ENCODE measurements at regions not wholly inside any gene's neighbourhood (a gene's known extent, or its start where the extent isn't known, plus 50 kb on each side); places are given as distances from the start of the nearest gene placed in this dataset.

DNA sequence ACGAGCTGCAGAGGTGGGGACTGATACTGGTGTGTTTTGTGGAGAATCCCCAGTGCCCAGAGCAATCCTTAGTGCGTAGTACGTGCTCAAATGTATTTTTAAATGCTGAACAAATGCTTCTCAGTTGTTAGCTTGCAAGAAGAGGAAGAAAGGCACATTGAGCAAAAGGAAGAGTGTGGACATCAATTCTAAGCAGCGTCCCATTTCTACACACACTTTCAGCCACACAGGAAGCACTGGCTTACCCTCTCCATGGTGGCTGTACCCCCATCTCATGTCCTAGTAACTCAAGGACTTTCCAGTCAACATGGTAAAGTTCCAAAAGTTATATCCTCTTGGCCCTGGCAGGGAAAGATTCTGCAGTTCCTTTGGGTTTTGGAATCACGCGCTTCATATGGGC is 98.8 kb upstream of the NXT1 start:
- no peak for TF ChIP-seq CTCF (conservative IDR thresholded peaks at IDR 0.05; ENCODE audit: low read depth, low read length)
- TF ChIP-seq POLR2A (IDR thresholded peaks at IDR 0.05; ENCODE audit: low read depth, low read length): no peak
- TF ChIP-seq MAFK (IDR thresholded peaks at IDR 0.05; ENCODE audit: low read depth, low read length): no peak
- no peak for TF ChIP-seq CHD1 (IDR thresholded peaks at IDR 0.05; ENCODE audit: low read depth, low read length)
- no peak for TF ChIP-seq RFX5 (IDR thresholded peaks at IDR 0.05; ENCODE audit: low read depth, low read length)
- TF ChIP-seq, protein P1, sequence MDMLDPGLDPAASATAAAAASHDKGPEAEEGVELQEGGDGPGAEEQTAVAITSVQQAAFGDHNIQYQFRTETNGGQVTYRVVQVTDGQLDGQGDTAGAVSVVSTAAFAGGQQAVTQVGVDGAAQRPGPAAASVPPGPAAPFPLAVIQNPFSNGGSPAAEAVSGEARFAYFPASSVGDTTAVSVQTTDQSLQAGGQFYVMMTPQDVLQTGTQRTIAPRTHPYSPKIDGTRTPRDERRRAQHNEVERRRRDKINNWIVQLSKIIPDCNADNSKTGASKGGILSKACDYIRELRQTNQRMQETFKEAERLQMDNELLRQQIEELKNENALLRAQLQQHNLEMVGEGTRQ (IDR thresholded peaks at IDR 0.05; ENCODE audit: low read depth, low read length): no peak
